ENCODE measurements at regions not wholly inside any gene's neighbourhood (a gene's known extent, or its start where the extent isn't known, plus 50 kb on each side); places are given as distances from the start of the nearest gene placed in this dataset.

DNA sequence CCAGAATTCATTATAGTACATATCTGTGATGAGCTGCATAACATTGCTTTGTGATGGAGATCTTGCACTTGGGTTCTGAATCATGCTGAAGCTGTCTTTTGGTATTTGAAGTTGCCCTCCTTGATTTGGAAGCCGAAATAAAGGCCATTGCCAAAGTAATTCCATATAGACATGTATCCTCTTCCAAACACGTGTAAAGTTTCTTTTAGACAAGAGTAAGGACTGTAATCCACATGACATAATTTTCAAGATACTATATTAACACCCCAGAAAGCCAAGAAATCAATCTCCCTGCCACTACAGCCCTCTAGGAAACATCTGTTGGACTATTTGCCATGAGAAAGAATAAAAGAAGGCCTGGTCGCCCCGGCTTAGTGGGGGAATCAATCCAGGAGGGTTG, 754.2 kb downstream of the FGF9 start:
- Histone ChIP-seq H3K9me3 (ENCODE audit: control insufficient read depth, insufficient read depth, low read depth, low read length) (no peaks in the 10 kb centered on the region), H3K27ac (ENCODE audit: extremely low read depth, low read depth, low read length) (no peak overlapping the region), H3K36me3 (ENCODE audit: control insufficient read depth in 2 of 2, insufficient read depth in 1 of 2, low read length in 2 of 2) (no peaks in the 10 kb centered on the region), H3K4me3 (ENCODE audit: low read depth, low read length) (no peak overlapping the region), H3K4me1 (ENCODE audit: control insufficient read depth, insufficient read depth, low read length) (no peaks in the 10 kb centered on the region)
- POLR2A ChIA-PET: no interaction called here
- CTCF ChIA-PET: no interaction called here
- no peak for TF ChIP-seq ZFP69B (tag by site-specific recombination; IDR thresholded peaks at IDR 0.05)
- TF ChIP-seq ZNF623 (tag by site-specific recombination; IDR thresholded peaks at IDR 0.05): no peak
- no peak for TF ChIP-seq SP7 (tag by site-specific recombination; IDR thresholded peaks at IDR 0.05)
- TF ChIP-seq ZNF707 (tag by site-specific recombination; IDR thresholded peaks at IDR 0.05): no peak
- no peak for TF ChIP-seq ZNF169 (tag by site-specific recombination; IDR thresholded peaks at IDR 0.05)
- TF ChIP-seq ZNF211 (tag by site-specific recombination; IDR thresholded peaks at IDR 0.05; ENCODE audit: low read depth): no peak
- TF ChIP-seq, protein P1, sequence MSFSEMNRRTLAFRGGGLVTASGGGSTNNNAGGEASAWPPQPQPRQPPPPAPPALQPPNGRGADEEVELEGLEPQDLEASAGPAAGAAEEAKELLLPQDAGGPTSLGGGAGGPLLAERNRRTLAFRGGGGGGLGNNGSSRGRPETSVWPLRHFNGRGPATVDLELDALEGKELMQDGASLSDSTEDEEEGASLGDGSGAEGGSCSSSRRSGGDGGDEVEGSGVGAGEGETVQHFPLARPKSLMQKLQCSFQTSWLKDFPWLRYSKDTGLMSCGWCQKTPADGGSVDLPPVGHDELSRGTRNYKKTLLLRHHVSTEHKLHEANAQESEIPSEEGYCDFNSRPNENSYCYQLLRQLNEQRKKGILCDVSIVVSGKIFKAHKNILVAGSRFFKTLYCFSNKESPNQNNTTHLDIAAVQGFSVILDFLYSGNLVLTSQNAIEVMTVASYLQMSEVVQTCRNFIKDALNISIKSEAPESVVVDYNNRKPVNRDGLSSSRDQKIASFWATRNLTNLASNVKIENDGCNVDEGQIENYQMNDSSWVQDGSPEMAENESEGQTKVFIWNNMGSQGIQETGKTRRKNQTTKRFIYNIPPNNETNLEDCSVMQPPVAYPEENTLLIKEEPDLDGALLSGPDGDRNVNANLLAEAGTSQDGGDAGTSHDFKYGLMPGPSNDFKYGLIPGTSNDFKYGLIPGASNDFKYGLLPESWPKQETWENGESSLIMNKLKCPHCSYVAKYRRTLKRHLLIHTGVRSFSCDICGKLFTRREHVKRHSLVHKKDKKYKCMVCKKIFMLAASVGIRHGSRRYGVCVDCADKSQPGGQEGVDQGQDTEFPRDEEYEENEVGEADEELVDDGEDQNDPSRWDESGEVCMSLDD (tag by site-specific recombination; IDR thresholded peaks at IDR 0.05): no peak
- no peak for TF ChIP-seq HOXD13 (CRISPR knock-in tag; IDR thresholded peaks at IDR 0.05; ENCODE audit: borderline replicate concordance)
- no peak for TF ChIP-seq OVOL3 (tag by site-specific recombination; IDR thresholded peaks at IDR 0.05)
- TF ChIP-seq ZBTB17 (tag by site-specific recombination; IDR thresholded peaks at IDR 0.05): no peak
- no peak for TF ChIP-seq ZNF776 (tag by site-specific recombination; IDR thresholded peaks at IDR 0.05; ENCODE audit: borderline replicate concordance)
- no peak for TF ChIP-seq YY1 (tag by site-specific recombination; IDR thresholded peaks at IDR 0.05)

DNA sequence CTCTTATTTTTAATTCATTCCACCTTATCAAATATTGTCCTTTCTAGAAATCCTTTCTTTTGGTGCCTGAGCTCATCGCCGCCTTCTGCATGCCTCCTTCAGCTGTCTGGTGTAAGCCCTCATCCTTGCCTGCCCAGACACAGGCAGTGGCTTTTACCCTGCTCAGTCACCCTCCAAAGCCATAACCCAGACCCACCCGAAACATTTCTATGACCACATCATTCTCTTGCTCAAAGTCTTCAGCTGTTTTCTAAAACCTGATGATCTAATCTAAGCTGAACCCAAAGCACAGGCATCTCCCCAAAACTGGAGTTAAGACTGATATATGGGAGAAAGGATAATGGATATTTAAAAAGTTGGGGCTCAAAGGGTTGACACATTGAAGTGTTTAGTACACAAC, 753.7 kb upstream of the SGCG start:
- CTCF ChIA-PET: no interaction called here
- POLR2A ChIA-PET: no interaction called here
- H3K27ac ChIP-seq (ENCODE audit: extremely low read depth, low read depth, low read length): no peak overlapping the region
- H3K4me1 ChIP-seq (ENCODE audit: control insufficient read depth, insufficient read depth, low read length): no peaks in the 10 kb centered on the region
- H3K9me3 ChIP-seq (ENCODE audit: control insufficient read depth, insufficient read depth, low read depth, low read length): no peaks in the 10 kb centered on the region
- no peaks in the 10 kb centered on the region for H3K36me3 ChIP-seq (ENCODE audit: control insufficient read depth in 2 of 2, insufficient read depth in 1 of 2, low read length in 2 of 2)
- no peak overlapping the region for H3K4me3 ChIP-seq (ENCODE audit: low read depth, low read length)
- TF ChIP-seq MZF1 (tag by site-specific recombination; IDR thresholded peaks at IDR 0.05; ENCODE audit: borderline replicate concordance) (no peak), ZNF501 (tag by site-specific recombination; IDR thresholded peaks at IDR 0.05) (no peak), SCRT2 (tag by site-specific recombination; IDR thresholded peaks at IDR 0.05) (no peak), ZNF701 (tag by site-specific recombination; IDR thresholded peaks at IDR 0.05) (no peak), ZBTB1 (tag by site-specific recombination; IDR thresholded peaks at IDR 0.05) (no peak), ZFP3 (tag by site-specific recombination; IDR thresholded peaks at IDR 0.05; ENCODE audit: low read depth) (no peak), ZNF292 (tag by site-specific recombination; IDR thresholded peaks at IDR 0.05; ENCODE audit: borderline replicate concordance, low read depth) (no peak), ZNF623 (tag by site-specific recombination; IDR thresholded peaks at IDR 0.05) (no peak), ZNF223 (tag by site-specific recombination; IDR thresholded peaks at IDR 0.05) (no peak), ZNF548 (tag by site-specific recombination; IDR thresholded peaks at IDR 0.05) (no peak), KLF9 (tag by site-specific recombination; IDR thresholded peaks at IDR 0.05; ENCODE audit: low read depth) (no peak), ZNF555 (tag by site-specific recombination; conservative IDR thresholded peaks at IDR 0.05) (no peak), GLIS2 (tag by site-specific recombination; IDR thresholded peaks at IDR 0.05) (no peak), ZNF335 (tag by site-specific recombination; conservative IDR thresholded peaks at IDR 0.05) (no peak), ZNF426 (tag by site-specific recombination; IDR thresholded peaks at IDR 0.05) (no peak)
- TF ChIP-seq, protein P2, sequence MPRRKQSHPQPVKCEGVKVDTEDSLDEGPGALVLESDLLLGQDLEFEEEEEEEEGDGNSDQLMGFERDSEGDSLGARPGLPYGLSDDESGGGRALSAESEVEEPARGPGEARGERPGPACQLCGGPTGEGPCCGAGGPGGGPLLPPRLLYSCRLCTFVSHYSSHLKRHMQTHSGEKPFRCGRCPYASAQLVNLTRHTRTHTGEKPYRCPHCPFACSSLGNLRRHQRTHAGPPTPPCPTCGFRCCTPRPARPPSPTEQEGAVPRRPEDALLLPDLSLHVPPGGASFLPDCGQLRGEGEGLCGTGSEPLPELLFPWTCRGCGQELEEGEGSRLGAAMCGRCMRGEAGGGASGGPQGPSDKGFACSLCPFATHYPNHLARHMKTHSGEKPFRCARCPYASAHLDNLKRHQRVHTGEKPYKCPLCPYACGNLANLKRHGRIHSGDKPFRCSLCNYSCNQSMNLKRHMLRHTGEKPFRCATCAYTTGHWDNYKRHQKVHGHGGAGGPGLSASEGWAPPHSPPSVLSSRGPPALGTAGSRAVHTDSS (tag by site-specific recombination; IDR thresholded peaks at IDR 0.05): no peak
- TF ChIP-seq, protein P3, sequence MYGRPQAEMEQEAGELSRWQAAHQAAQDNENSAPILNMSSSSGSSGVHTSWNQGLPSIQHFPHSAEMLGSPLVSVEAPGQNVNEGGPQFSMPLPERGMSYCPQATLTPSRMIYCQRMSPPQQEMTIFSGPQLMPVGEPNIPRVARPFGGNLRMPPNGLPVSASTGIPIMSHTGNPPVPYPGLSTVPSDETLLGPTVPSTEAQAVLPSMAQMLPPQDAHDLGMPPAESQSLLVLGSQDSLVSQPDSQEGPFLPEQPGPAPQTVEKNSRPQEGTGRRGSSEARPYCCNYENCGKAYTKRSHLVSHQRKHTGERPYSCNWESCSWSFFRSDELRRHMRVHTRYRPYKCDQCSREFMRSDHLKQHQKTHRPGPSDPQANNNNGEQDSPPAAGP (tag by site-specific recombination; IDR thresholded peaks at IDR 0.05): no peak
- TF ChIP-seq, protein P4, sequence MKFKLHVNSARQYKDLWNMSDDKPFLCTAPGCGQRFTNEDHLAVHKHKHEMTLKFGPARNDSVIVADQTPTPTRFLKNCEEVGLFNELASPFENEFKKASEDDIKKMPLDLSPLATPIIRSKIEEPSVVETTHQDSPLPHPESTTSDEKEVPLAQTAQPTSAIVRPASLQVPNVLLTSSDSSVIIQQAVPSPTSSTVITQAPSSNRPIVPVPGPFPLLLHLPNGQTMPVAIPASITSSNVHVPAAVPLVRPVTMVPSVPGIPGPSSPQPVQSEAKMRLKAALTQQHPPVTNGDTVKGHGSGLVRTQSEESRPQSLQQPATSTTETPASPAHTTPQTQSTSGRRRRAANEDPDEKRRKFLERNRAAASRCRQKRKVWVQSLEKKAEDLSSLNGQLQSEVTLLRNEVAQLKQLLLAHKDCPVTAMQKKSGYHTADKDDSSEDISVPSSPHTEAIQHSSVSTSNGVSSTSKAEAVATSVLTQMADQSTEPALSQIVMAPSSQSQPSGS (tag by site-specific recombination; IDR thresholded peaks at IDR 0.05; ENCODE audit: low read depth): no peak
- TF ChIP-seq, protein P5, sequence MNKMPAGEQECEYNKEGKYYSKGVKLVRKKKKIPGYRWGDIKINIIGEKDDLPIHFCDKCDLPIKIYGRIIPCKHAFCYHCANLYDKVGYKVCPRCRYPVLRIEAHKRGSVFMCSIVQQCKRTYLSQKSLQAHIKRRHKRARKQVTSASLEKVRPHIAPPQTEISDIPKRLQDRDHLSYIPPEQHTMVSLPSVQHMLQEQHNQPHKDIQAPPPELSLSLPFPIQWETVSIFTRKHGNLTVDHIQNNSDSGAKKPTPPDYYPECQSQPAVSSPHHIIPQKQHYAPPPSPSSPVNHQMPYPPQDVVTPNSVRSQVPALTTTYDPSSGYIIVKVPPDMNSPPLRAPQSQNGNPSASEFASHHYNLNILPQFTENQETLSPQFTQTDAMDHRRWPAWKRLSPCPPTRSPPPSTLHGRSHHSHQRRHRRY (tag by site-specific recombination; IDR thresholded peaks at IDR 0.05): no peak
